ENCODE measurements at regions not wholly inside any gene's neighbourhood (a gene's known extent, or its start where the extent isn't known, plus 50 kb on each side); places are given as distances from the start of the nearest gene placed in this dataset.

DNA sequence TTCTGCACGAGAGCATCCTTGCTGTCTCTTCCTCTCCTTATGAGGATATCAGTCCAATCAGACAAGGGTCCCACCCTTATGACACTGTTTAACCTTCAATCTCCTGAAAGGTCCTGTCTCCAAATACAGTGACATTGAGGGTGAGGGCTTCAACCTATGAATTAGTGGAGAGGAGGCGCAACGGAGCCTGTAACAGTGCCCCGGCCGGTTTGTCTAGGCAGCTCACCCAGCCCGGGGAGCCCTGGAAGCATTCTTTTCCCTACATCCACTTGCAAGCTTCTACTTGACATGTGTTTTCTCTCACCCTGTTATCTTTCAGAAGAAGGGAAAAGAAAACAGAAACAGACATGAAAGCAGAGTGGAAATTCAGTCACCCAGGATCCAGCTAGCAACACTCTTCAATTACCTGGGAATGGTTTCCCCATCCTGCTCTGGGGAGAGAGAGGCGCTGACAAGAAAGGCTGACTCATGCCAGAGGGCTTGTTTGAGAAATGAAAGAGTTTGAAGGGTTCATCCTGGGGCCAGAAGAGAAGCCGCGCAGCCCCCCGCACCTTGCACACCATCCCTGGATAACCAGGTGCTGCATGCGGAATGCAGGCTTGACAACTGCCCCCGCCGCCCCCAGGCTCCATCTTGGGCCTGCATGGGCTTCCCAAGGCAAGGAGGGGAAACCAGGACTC, 394.9 kb downstream of the NPHP4 start:
- DNase-seq (ENCODE audit: low spot score) = peak; percentile 55
- TF ChIP-seq, protein P1, sequence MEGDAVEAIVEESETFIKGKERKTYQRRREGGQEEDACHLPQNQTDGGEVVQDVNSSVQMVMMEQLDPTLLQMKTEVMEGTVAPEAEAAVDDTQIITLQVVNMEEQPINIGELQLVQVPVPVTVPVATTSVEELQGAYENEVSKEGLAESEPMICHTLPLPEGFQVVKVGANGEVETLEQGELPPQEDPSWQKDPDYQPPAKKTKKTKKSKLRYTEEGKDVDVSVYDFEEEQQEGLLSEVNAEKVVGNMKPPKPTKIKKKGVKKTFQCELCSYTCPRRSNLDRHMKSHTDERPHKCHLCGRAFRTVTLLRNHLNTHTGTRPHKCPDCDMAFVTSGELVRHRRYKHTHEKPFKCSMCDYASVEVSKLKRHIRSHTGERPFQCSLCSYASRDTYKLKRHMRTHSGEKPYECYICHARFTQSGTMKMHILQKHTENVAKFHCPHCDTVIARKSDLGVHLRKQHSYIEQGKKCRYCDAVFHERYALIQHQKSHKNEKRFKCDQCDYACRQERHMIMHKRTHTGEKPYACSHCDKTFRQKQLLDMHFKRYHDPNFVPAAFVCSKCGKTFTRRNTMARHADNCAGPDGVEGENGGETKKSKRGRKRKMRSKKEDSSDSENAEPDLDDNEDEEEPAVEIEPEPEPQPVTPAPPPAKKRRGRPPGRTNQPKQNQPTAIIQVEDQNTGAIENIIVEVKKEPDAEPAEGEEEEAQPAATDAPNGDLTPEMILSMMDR (IDR thresholded peaks at IDR 0.05) = peak in 1 of 4 experiments; percentile 17
- TF ChIP-seq POLR2AphosphoS5 (IDR thresholded peaks at IDR 0.05) = no peak
- intact Hi-C loops (cut with DNase I) = no loop called here
- Histone ChIP-seq H3K4me1 (replicated peaks) (peaks cover 14% of the 10 kb centered on the region), H3K27me3 (replicated peaks; ENCODE audit: insufficient read depth) (no peaks in the 10 kb centered on the region), H3K27ac (peak overlapping the region; percentile 25 to 46), H3K9me3 (no peaks in the 10 kb centered on the region), H3K4me3 (no peak overlapping the region), H3K36me3 (no peaks in the 10 kb centered on the region)
- 43% methylated on average over 13 of the region's 13 CpGs for WGBS

DNA sequence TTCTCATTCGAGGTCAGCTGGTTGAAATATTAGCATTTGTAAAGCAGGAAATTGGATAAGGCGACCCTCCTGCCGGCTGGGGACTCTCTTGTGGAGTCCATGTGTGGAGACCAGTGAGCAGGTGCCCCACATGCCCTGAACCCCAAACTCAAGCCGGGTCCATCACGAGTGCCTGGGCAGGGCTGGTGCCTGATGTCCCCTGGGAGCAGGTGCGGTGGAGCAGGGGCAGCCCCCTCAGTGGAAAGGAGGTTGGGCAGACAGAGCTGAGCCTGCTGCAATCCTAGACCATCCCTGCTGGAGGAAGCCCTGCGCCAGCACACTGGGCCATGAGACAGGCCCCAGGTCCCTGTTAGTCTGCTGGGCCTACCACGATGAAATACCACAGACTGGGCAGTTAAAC, 395.6 kb downstream of the NPHP4 start:
- TF ChIP-seq POLR2AphosphoS5 (IDR thresholded peaks at IDR 0.05) (no peak), POLR2A (IDR thresholded peaks at IDR 0.05) (no peak)
- TF ChIP-seq, protein P1 (IDR thresholded peaks at IDR 0.05) = no peak
- 84% methylated on average over 7 of the region's 8 CpGs for WGBS
- Histone ChIP-seq H3K4me1 (replicated peaks) (peaks cover 14% of the 10 kb centered on the region), H3K9me3 (no peaks in the 10 kb centered on the region), H3K27ac (no peak overlapping the region), H3K4me3 (no peak overlapping the region), H3K36me3 (no peaks in the 10 kb centered on the region), H3K27me3 (replicated peaks; ENCODE audit: insufficient read depth) (no peaks in the 10 kb centered on the region)
- no peak for DNase-seq (ENCODE audit: low spot score)
- intact Hi-C loops (cut with DNase I) = no loop called here

DNA sequence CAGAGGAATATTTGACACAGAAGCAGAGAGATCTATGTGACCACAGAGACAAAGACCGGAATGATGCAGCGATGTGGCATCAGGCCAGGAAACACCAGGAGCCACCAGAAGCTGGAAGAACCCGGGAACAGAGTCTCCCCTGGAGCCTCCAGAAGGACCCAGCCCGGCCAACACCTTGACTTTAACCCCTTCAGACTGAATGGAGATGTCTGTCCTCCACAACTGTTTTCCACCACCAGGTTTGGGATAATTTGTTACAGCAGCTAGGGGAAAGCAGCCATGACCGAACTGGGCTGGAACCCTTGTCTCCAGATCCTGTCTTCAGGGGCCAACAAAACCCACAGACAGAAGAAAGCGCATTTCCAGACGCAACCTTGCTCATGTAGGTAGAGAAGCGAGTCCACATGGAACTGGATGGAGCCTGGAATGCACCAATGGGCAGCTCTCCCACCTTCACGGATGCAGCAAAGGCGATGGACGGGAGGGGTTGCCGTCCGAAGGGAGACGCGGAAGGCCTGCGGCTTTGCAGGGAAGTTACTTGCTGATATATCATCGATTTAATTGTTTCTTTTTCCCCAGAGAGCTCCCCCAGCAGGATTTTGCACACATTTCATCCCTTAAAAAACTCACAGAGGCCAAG, 396.6 kb downstream of the NPHP4 start:
- Histone ChIP-seq H3K27ac (no peak overlapping the region), H3K4me3 (no peak overlapping the region), H3K36me3 (no peaks in the 10 kb centered on the region), H3K27me3 (replicated peaks; ENCODE audit: insufficient read depth) (no peaks in the 10 kb centered on the region), H3K9me3 (no peaks in the 10 kb centered on the region), H3K4me1 (replicated peaks) (peaks cover 14% of the 10 kb centered on the region)
- WGBS = 89% methylated on average over 17 of the region's 17 CpGs
- intact Hi-C loops (cut with DNase I) = no loop called here
- TF ChIP-seq, protein P1 (IDR thresholded peaks at IDR 0.05) = no peak
- DNase-seq (ENCODE audit: low spot score) = no peak

DNA sequence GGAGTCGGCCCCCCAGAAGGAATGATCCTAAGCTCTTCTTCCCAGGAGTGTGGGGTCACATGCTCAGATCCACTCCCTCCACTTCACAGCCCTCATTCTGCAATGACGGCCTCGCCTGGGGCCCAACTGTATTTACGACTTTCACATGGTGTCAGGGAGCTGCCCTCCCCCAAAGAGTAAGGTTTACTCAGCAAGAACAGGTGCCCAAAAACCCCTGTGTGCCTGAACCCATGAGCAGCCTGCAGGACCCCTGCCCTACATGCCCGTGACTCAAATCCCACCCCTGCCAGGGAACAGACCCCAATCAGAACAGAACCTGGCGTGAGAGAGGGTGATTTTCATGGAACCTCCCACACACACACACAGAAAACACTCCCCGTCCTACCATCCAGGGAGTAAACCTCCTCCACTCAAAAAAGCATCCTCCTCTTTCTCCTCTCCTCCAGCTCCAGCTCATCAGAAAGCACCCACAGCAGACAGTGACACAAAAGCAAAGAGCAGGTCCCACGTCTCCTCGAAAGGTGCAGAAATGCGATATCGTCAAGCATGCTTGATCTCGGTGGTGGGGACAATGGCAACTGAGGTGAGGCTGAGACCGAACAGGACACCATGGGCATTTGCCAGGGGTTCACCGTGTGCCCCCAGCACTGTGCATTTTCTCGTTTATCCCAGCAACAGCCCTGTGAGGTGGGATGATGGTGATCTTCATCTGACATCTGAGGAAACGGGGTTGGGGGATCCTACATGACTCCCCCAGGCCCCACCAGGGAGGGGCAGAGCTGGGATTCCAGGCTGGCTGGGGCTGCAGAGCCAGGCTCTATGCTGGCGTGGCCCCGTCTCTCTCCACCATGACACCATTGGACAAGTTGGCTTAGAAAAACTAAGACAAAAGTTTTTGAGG, 397.9 kb downstream of the NPHP4 start:
- Histone ChIP-seq H3K4me1 (replicated peaks) (peaks cover 14% of the 10 kb centered on the region), H3K4me3 (no peak overlapping the region), H3K27ac (no peak overlapping the region), H3K27me3 (replicated peaks; ENCODE audit: insufficient read depth) (no peaks in the 10 kb centered on the region), H3K9me3 (no peaks in the 10 kb centered on the region), H3K36me3 (no peaks in the 10 kb centered on the region)
- intact Hi-C loops (cut with DNase I) = no loop called here
- WGBS = 85% methylated on average over 18 of the region's 18 CpGs
- TF ChIP-seq, protein P1 (IDR thresholded peaks at IDR 0.05) = no peak
- TF ChIP-seq POLR2AphosphoS5 (IDR thresholded peaks at IDR 0.05) (no peak), POLR2A (IDR thresholded peaks at IDR 0.05) (no peak)
- no peak for DNase-seq (ENCODE audit: low spot score)

Measured in prostate gland (tissue), 2 donors.